DMS153 treated with DMSO at 0.1 percent for 48 hours (cell line): ENCODE measurements at regions not wholly inside any gene's neighbourhood (a gene's known extent, or its start where the extent isn't known, plus 50 kb on each side); places are given as distances from the start of the nearest gene placed in this dataset.

Source experiments
- DNase-seq: peaks from one replicate; lab custom pipeline; 2025; ENCODE audit not compliant: unreplicated experiment; lab: John Stamatoyannopoulos, UW

DNA sequence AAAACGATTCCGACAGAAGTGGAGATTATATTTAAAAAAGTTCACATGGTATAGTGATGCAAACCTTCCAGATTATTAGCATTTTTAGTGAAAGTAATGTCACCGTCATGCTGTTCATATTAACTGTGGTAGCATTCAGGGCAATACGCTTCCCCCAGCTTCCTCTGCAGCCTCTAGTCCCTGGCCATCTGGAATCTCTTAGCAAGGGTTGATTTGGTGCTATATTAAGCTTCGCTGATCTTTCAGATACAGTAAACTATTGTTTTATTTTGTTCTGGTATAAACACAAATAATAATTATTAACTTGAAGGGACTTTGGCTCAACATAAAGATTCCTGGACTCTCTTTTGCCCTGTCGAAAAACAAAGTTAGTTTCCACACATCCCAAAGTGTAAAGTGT is 1080.5 kb upstream of the TENM3 start:
- DNase-seq: no peak

DNA sequence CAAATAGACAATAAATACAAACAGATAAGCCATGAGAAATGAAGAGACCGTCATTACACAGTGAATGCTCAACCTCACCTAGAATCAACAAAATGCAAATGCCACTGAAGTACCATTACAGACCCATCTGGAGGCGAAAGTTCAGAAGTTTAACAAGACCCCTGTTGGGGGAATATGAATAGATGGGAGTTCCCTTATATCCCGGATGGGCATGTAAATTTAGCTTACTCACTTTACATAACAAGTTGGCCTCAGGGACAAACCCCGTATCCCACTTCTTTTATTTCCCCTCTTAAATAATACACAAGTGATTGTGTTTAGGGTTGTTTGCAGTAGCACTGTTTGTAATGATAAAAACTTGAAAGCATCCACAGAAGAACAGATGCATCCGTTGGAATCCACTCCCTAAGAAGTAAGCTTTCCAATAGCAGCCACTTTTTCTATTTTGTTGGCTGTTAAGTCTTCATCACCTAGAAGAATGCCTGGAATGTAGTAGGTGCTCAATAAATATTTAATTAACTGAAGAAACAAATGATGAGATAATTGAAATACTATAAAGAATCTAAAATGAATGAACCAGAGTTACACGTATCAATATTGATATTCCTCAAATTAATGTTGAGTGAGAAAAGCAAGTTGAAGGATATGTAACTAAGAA is 1076.3 kb upstream of the TENM3 start:
- DNase-seq: no peak

DNA sequence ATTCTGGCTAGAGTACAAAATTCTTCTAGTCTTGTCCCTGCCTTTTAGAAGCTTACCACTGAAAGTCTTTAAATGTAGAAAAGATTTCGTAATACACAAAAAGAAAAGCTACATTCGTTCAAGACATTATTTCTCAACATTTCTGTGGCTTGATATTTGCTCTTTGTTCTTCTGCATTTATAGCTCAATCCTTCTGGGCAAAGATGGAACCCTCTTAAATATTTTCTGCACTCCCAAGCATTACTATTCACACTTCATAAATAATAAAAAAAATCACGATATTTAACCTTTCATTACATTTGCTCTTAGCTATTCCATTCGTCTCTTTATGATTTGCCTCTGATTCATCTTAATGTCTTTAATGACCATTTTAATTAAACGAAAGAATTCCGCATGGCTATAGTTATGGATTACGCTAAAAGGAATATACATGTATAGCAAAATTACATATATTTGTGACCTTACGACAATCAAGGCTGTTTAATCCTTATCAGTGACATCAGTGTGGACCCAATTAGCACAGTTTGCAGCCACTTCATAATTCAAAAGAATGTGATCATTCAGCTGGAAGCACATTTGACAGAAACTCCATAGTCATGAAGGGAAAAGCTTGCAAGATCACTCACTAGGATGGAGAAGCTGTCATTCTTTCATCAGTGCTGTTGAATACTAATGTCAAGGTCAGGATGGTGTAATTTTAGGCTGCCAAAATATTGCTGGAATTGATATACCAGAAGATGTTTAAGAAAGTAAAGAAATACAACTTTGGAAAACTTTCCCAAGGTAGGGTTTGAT is 1075.0 kb upstream of the TENM3 start:
- no peak for DNase-seq

DNA sequence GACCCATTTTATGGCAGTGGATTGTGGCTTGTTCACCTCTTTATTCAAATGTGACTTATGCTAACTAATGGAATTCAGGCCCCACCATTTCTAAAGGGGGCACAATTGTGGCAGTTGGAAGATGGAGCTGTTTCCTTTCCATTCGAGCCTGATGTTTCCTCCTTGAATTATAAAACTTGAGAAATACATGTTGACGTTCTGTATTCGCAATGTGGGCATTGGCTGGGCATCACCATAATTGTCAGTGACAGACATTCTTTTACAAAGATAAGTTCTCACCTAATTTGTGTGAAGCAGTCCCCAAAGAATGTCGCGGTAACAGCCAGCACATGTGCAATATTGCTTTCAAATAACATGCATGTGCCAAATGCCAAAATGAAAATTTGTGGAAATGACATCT is 1070.2 kb upstream of the TENM3 start:
- no peak for DNase-seq

DNA sequence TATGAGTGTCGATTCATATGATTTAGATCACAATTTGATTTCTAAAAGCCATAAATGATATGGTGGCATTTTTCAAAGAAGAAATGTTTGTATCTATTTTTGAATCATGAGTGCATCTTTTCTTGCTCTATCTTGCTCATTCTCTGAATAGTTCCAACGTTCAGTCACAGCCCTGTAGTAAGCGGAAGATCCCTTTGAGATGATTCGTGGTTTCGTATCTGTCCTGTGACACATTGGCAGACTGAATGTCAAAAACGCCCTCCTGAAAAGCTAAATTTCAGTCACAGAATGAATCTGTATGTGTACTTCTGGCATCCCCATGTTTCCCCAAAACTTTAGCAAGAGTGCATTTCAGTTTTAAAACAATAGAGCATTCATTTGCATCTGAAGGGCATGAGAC is 1066.9 kb upstream of the TENM3 start:
- no peak for DNase-seq

DNA sequence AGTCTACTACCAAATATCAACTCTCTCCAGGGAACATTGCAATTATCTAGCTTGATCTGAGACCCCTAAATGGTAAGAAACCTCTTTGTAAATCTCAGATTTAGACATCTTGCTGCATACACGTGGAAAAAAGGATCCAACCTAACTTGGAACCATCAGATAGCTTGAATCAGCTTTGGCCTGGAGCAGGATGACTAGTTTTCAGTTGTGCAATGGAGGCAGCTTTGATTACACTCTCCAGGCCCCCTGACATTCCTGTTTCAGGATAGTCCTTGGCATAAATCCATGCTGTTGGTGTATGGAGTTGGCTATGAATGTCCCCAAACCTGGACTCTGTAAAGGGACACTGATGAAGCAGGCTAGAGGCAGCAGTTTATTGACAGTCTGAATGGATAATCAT is 1061.9 kb upstream of the TENM3 start:
- DNase-seq: no peak

DNA sequence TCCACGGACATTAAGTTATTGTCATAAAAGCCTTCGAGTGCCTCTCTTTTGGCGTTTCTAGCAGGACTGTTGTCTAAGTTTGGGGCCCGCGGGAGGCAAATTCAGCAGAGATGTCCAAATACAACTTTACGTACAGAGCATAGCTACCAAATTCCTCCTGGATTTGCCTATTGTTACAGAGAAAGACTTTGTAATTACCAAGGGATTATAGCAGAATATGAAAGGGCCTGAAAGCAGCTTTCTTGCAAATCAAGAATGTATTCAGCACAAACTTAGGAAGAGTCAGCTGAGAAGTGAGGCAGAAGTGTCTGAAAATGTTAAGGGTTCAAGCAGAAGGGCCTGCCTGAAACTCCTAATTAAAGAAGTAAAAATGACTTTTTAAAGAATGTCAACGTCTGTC is 1053.5 kb upstream of the TENM3 start:
- DNase-seq: no peak

DNA sequence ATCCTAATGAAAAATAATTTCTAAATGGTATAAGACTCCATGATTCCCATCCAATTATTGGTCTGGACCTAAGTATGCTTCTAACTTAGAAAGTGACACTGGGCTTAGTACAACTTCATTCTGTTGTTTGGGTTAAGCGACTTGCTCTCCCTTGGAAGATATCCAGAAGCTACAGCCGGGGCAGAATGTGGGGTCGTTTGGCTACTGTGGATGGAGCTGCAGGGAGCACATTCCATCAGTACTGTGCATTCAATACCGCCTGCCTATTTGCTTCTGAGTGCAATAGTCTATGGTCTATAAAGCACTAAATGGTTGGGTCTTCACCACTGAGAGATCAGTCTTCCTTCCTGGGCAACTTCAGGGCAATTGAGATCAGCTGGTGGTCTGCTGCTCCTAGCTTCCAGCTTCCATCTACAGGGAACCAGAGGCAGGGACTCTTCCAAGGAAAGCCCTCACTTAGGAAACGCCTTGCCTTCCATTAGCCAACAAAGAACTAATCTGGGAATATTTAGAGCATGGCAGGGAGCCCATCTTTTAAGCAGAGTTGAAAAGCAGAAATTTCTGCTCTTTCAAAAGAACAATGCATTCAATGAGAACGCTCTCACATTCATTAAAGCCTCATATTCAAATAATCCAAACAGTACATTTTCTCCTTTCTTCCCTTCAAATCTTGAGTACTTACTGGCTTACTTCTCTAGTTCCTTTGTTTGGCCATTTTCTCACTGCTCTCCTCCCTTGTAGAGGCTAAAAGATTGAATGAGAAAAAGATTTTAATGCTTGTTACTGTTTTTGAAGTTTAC is 1049.9 kb upstream of the TENM3 start:
- no peak for DNase-seq

DNA sequence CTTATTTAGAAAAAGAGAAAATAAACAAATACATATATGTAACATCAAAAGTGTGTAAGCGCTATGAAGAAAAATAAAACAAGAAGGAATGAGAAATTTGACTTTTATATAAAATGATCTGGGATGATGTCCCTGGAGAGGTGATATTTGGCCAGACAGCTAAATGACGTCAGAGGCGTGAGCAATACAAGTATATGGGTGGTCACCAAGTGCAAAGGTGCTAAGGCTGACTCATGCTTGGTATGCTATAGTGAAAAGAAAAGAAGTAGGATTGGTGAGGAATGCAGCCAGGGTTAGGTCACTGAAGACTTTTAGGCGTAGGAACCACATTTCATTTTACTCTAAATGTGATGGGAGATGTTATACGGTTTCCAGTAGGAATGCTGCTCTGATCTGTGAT is 1049.1 kb upstream of the TENM3 start:
- DNase-seq: no peak

DNA sequence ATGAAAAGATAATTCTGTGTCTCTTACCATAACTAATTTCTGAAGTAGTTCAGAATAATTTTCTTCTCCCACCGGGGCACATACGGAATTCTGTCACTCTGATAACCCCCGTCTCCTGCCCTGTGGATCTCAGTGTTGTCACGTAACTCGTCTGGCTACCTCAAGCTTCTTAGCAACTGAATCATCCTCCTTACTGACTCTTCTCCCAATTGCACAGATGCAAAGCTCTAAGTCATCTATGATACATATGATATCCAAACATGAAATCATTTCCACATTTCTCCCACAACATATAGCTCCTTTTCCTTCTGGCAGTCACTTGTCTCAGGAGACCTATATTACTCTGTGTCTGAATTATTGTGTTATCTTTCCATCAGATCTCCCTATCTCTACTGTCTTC is 1043.1 kb upstream of the TENM3 start:
- DNase-seq: no peak

DNA sequence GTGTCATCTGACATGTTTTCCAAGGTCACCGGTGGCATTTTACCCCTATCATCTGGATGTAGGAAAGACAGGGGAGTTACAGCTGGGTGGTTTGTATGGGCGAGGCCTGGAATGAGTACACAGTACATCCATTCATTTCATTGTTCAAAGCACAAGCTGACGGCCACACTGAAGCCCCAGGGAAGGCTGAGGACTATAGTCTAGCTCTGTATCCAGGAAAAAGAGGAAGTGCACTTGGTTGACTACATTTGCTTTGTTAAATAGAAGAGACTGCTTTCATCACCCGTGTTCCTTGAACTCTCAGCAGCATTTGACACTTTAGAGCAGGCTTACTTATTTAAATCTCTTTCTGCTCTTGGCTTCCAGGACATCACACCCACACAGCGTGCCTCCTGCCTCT is 1041.0 kb upstream of the TENM3 start:
- DNase-seq: peak; percentile 57

DNA sequence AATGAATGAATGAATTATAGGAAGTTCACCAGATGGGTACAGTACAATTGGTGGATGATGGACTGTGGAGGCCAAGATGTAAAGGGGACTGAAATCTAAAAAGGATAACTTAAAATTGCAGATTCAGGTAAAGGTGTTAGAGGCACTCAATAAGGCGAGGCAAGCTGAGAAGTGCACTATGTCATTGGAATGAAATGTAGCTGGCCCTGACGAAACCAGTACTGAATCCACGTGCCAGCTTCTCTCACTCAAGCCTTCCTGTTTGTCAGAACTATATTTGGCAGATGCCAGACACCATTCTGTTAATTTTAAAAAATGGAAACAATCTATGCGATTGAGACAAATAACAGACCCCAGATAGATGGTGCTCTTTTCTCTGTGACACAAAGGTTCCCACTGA is 1039.1 kb upstream of the TENM3 start:
- no peak for DNase-seq

DNA sequence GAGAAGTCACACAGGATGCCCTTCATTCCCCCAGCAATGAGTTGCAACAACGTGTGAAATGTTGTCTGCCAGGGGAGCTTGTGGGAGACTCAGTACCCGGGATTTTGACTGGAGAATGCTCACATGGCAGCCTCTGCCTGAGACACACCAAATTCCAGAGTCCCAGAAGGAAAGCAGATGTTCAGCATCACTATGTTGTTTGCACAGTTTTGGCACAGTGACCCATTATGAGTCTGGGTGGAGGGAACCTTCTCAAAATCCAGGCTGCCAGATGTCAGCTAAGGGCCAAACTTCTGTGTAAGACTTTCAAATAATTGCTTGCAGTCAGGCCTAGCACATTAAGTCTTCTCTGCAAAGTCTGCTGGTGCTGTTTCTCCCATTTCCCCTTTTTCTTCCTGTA is 1029.7 kb upstream of the TENM3 start:
- no peak for DNase-seq

DNA sequence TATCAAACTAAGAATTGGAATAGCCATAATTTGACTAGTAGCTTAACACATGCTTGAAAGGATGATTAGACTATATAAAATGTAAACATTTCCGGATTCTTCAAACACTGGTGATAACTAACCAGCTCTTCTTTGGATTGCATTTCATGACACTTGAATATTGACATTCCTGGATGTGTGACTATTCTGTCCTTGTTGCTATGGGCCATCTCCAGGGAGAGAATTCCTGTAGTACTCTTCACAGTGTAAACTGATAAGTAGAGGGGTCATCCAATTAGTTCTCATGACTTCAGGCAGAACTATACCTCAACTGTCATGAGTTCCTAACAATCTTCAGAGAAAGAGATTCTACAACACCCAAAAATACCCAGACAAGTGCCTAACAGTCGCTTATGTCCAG is 1026.7 kb upstream of the TENM3 start:
- no peak for DNase-seq

DNA sequence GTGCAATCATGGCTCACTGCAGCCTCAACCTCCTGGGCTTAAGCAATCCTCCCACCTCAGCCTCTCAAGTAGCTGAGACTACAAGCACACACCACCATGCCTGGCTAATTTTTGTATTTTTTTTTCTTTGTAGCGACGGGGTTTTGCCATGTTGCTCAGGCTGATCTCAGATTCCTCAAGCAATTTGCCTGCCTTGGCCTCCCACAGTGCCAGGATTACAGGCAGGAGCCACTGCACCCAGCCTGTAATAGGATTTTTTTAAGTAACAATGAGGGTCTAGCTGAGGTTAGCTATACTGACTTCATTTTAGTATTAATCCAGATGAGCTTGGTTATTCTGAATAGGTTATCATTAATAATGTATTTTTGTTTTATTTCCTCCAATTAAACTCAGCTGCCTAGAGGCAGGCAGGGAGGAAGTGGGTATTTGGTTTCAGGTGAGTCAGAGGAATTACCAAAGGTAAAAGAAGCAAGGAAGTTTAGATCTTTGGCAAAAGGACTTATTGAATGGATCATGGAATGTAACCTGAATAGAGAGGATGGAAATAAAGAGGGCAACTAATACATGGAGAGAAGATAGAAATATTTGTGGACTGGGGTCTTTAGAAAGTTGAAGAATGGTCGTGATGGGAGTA is 1023.3 kb upstream of the TENM3 start:
- DNase-seq: no peak

DNA sequence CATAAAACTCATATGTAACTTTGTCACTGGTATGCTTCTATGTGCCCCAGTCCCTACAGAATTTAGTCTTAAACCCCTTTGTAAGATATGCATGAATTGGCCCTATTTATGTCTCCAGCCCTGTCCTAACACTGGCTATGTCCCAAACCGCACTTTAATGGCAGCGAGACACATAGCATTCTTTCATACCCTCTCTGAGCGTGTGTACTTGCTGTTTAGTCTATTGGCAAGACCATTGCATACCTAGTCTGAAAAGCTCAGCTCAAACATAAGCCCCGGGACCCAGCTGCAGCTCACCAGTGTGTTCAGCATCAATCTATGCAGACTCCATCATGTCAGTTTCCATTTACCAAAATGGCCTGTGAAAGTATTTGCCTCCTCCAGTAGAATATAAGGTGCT is 1018.4 kb upstream of the TENM3 start:
- DNase-seq: no peak

DNA sequence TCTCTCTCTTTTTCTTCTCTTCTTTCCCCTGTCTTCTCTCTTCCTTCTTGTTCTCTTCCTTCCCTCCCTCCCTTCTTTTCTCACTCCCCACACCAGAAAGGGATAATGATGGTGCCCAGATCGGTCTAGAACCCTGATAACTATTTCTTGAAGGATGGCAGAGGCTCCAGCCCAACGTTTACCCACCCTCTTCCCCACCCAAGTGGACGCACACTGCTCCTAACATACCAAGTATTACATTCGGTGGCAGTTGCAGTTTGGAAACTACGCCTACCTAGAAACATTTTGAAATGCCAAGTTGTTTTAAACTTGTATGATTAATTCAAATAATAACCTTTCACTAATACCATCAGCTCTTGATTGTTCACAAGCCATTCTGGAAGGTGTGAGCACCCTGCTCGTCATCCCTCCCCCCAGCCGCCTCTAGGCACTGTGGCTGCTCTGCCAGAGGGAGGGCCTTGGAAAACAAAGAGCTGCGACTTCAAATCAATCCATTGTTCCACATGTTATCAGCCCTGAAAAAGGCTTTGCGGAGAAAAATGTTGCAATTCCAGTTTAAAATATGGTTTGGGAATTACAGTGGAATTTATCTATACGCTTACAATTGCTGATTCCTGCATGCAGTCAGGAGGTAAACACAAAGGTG is 1017.5 kb upstream of the TENM3 start:
- no peak for DNase-seq

DNA sequence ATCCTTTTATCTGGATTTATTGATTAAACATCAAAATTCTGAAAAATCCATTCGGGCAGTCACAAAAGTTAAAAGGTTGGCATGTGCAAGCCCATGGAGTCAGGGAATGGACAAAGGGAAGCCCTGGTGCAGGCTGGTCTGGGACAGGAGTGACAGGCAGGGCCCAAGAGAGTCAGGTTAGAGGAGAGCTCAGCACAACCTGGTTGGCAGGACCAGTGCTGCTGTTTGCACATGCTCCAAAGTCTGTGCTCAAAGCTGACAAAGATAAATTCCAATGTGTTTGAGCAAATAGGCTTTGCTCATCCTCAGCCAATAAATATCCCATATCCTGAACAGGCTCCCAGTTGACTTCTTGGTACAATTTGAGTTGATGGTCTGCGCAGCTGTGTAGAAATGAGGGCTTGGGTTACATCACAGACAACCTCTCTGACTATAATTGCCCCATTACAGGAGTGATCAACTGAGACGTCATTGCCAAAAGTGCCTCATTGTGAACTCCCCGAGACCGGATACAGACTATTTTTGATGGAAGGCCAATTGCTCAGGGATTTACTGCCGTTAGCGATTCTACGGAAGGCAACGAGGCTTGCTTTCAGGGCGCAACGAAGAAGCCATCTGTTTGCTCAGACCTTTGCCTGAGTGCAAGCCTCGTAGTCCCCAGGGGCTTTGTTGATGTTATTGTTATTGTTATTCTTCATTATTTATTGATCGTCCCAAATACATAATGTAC is 1008.1 kb upstream of the TENM3 start:
- no peak for DNase-seq

DNA sequence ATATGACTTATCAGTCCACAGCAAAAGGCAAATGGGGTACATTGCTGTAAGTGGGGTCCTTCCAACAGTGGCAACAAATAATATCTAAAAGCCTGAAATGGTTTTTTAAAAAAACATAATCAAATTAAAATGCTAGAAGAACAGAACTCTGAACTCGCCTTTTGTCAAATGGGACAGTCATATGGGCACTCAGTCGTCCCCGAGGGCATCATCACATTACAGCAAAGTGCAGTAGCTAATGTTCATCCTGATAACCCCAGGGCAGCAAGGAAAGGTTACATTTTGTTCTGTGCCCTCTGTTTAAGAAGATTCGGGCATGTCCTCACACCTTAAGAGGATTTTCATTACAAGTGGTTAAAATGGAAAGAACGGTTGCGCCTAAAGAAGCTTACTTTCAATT is 997.9 kb upstream of the TENM3 start:
- no peak for DNase-seq

DNA sequence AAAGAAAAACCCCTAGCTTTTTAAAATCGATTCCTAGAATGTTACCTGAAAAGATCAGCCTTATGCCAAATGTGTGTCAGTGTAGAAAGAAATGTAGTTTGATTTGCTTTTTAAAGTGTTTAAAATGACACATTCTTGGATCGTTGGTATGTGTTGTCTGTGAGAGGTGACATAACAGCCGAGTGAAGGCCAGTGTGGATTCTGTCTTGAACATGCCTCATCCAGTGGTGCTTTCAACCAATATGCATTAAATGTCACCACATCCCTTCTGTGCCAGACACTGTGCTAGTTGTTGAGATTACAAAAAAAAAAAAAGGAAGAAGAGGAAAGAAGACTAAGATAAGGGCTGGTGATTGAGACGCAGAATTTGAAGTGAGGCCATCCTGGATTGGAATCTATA is 994.2 kb upstream of the TENM3 start:
- DNase-seq: no peak
